NCI-H2171 treated with DMSO at 0.1 percent for 48 hours (cell line): ENCODE measurements at regions not wholly inside any gene's neighbourhood (a gene's known extent, or its start where the extent isn't known, plus 50 kb on each side); places are given as distances from the start of the nearest gene placed in this dataset.

Experiments used
- DNase-seq: peaks from one replicate; lab custom pipeline; 2025; lab: John Stamatoyannopoulos, UW

- no peak for DNase-seq
Measured at GRCh38 chr6:16974704-16975359, 127.0 kb upstream of the STMND1 start.

- DNase-seq, result no peak
Measured at GRCh38 chr6:16974387-16974673, 127.5 kb upstream of the STMND1 start.

GRCh38 chr6:16973545-16974386 is 128.1 kb upstream of the STMND1 start:
- DNase-seq, result no peak

GRCh38 chr6:16973051-16973450 is 128.8 kb upstream of the STMND1 start:
- no peak for DNase-seq

GRCh38 chr6:16972535-16972934 is 129.3 kb upstream of the STMND1 start:
- DNase-seq, result no peak

- DNase-seq, result no peak
Measured at GRCh38 chr6:16969699-16970655, 131.9 kb upstream of the STMND1 start.

GRCh38 chr6:16968101-16968500 is 133.7 kb upstream of the STMND1 start:
- DNase-seq, result no peak

GRCh38 chr6:16967470-16967817 is 134.4 kb upstream of the STMND1 start:
- no peak for DNase-seq

- no peak for DNase-seq
Measured at GRCh38 chr6:16966791-16967469, 134.9 kb upstream of the STMND1 start.

- DNase-seq, result no peak
Measured at GRCh38 chr6:16965689-16966088, 136.2 kb upstream of the STMND1 start.

GRCh38 chr6:16964553-16965499 is 137.0 kb upstream of the STMND1 start:
- DNase-seq, result peak; percentile 4

- no peak for DNase-seq
Measured at GRCh38 chr6:16961577-16961976, 140.3 kb upstream of the STMND1 start.

- DNase-seq, result no peak
Measured at GRCh38 chr6:16959789-16960188, 142.1 kb upstream of the STMND1 start.

GRCh38 chr6:16956361-16956760 is 145.5 kb upstream of the STMND1 start:
- DNase-seq, result no peak

- DNase-seq, result no peak
Measured at GRCh38 chr6:16955899-16956298, 146.0 kb upstream of the STMND1 start.

GRCh38 chr6:16953905-16954304 is 147.9 kb upstream of the STMND1 start:
- DNase-seq, result no peak

- no peak for DNase-seq
Measured at GRCh38 chr6:16953446-16953845, 148.4 kb upstream of the STMND1 start.

GRCh38 chr6:16950825-16951495 is 150.9 kb upstream of the STMND1 start:
- no peak for DNase-seq

- DNase-seq, result no peak
Measured at GRCh38 chr6:16950302-16950701, 151.5 kb upstream of the STMND1 start.

- DNase-seq, result no peak
Measured at GRCh38 chr6:16949716-16950115, 152.1 kb upstream of the STMND1 start.
